HFFc6 (cell line): ENCODE measurements at regions not wholly inside any gene's neighbourhood (a gene's known extent, or its start where the extent isn't known, plus 50 kb on each side); places are given as distances from the start of the nearest gene placed in this dataset.

Experiments
- DNase-seq: peaks from one replicate; pipeline ENCODE4 v3.0.0-alpha.2; 2018
- H3K27ac Mint-ChIP-seq: 2 replicates; pipeline ENCODE4 v1.8.0; 2020; ENCODE audit warnings: mild to moderate bottlenecking, mixed read lengths
- H3K27me3 Mint-ChIP-seq: 2 replicates; pipeline ENCODE4 v1.8.0; 2021; ENCODE audit warnings: mild to moderate bottlenecking, moderate library complexity, mixed read lengths; ENCODE audit not compliant: insufficient read depth
- H3K36me3 Mint-ChIP-seq: 2 replicates; pipeline ENCODE4 v1.8.0; 2021; ENCODE audit warnings: low read depth, mixed read lengths
- H3K4me1 Mint-ChIP-seq: 2 replicates; pipeline ENCODE4 v1.8.0; 2020; ENCODE audit warnings: low read depth, mixed read lengths
- H3K4me3 Mint-ChIP-seq: 2 replicates; pipeline ENCODE4 v1.8.0; 2020; ENCODE audit warnings: mild to moderate bottlenecking, moderate library complexity, mixed read lengths
- H3K9me3 Mint-ChIP-seq: 2 replicates; pipeline ENCODE4 v1.8.0; 2020; ENCODE audit warnings: mild to moderate bottlenecking, mixed read lengths
- CTCF ChIP-seq: fragments of 200-600 bp; sonication (generic); IDR thresholded peaks from 2 replicates; pipeline ENCODE4 v1.5.0; 2021; ENCODE audit warnings: antibody characterized with exemption, mild to moderate bottlenecking

GRCh38 chr18:7466190-7466589 is 100.9 kb upstream of the PTPRM start:
- Mint-ChIP-seq H3K27ac (no peak overlapping the region), H3K4me3 (no peak overlapping the region), H3K4me1 (peaks cover 7% of the 10 kb centered on the region; the same call in 1 of the 2 replicates), H3K36me3 (no peaks in the 10 kb centered on the region), H3K9me3 (no peaks in the 10 kb centered on the region), H3K27me3 (peaks cover 43% of the 10 kb centered on the region)
- no peak for DNase-seq
- no peak for TF ChIP-seq CTCF

- Mint-ChIP-seq H3K4me3 (no peak overlapping the region), H3K27ac (no peak overlapping the region), H3K4me1 (peaks cover 7% of the 10 kb centered on the region; the same call in 1 of the 2 replicates), H3K27me3 (peaks cover 39% of the 10 kb centered on the region), H3K36me3 (no peaks in the 10 kb centered on the region), H3K9me3 (no peaks in the 10 kb centered on the region)
- DNase-seq: no peak
- no peak for TF ChIP-seq CTCF
Measured at GRCh38 chr18:7467708-7468466, 99.2 kb upstream of the PTPRM start.

- H3K27ac Mint-ChIP-seq: no peak overlapping the region
- DNase-seq: no peak
- H3K9me3 Mint-ChIP-seq: no peaks in the 10 kb centered on the region
- peaks cover 7% of the 10 kb centered on the region; the same call in 1 of the 2 replicates for H3K4me1 Mint-ChIP-seq
- peaks cover 32% of the 10 kb centered on the region for H3K27me3 Mint-ChIP-seq
- H3K4me3 Mint-ChIP-seq: no peak overlapping the region
- no peaks in the 10 kb centered on the region for H3K36me3 Mint-ChIP-seq
- TF ChIP-seq CTCF: no peak
Measured at GRCh38 chr18:7470101-7470500, 97.0 kb upstream of the PTPRM start.

GRCh38 chr18:7470503-7470902 is 96.6 kb upstream of the PTPRM start:
- no peak overlapping the region for H3K4me3 Mint-ChIP-seq
- no peaks in the 10 kb centered on the region for H3K36me3 Mint-ChIP-seq
- DNase-seq: no peak
- no peak for TF ChIP-seq CTCF
- no peak overlapping the region for H3K27ac Mint-ChIP-seq
- H3K9me3 Mint-ChIP-seq: no peaks in the 10 kb centered on the region
- peaks cover 33% of the 10 kb centered on the region for H3K27me3 Mint-ChIP-seq
- peaks cover 7% of the 10 kb centered on the region; the same call in 1 of the 2 replicates for H3K4me1 Mint-ChIP-seq

GRCh38 chr18:7476386-7476785 is 90.7 kb upstream of the PTPRM start:
- Mint-ChIP-seq H3K4me1 (no peaks in the 10 kb centered on the region), H3K9me3 (no peaks in the 10 kb centered on the region)

More at GRCh38 chr18:7476386-7476785, 90.7 kb upstream of the PTPRM start:
- Mint-ChIP-seq H3K4me3 (no peak overlapping the region), H3K27me3 (peaks cover 24% of the 10 kb centered on the region), H3K36me3 (no peaks in the 10 kb centered on the region), H3K27ac (no peak overlapping the region)
- DNase-seq: no peak
- TF ChIP-seq CTCF: no peak
